H9 (cell line): ENCODE measurements at regions not wholly inside any gene's neighbourhood (a gene's known extent, or its start where the extent isn't known, plus 50 kb on each side); places are given as distances from the start of the nearest gene placed in this dataset.
"Not testable (repeated sequence)": the region's sequence is repeated elsewhere in the genome, so short reads cannot be mapped to it uniquely, and the experiment has no call there.

Experiments used
- DNase-seq: peaks from one replicate; pipeline ENCODE4 v3.0.0-alpha.2; 2017
- H2AFZ ChIP-seq: one replicate; pipeline ENCODE4 v1.6.1; 2013; ENCODE audit warnings: mild to moderate bottlenecking, low read length, control low read depth, moderate library complexity
- H2AK5ac ChIP-seq: 2 replicates; pipeline ENCODE4 v1.6.1; 2013; ENCODE audit warnings: low read length, control low read depth, mixed read lengths; ENCODE audit not compliant: insufficient read length
- H2BK120ac ChIP-seq: one replicate; pipeline ENCODE4 v1.6.1; 2013; ENCODE audit warnings: low read depth, mild to moderate bottlenecking, low read length, control low read depth, inconsistent platforms; ENCODE audit not compliant: poor library complexity, severe bottlenecking
- H2BK12ac ChIP-seq: 2 replicates; pipeline ENCODE4 v1.6.1; 2013; ENCODE audit warnings: low read length, control low read depth, mixed read lengths, low read depth; ENCODE audit not compliant: insufficient read length
- H2BK15ac ChIP-seq: 2 replicates; pipeline ENCODE4 v1.6.1; 2013; ENCODE audit warnings: low read depth, low read length, control low read depth
- H2BK20ac ChIP-seq: one replicate; pipeline ENCODE4 v1.6.1; 2013; ENCODE audit warnings: low read depth, mild to moderate bottlenecking, low read length, control low read depth, inconsistent platforms; ENCODE audit not compliant: poor library complexity, severe bottlenecking
- H2BK5ac ChIP-seq: 2 replicates; pipeline ENCODE4 v1.6.1; 2013; ENCODE audit warnings: low read length, control low read depth, mixed read lengths; ENCODE audit not compliant: insufficient read length
- H3K14ac ChIP-seq: 2 replicates; pipeline ENCODE4 v1.6.1; 2013; ENCODE audit warnings: low read length, control low read depth; ENCODE audit not compliant: insufficient read depth
- H3K18ac ChIP-seq: 2 replicates; pipeline ENCODE4 v1.6.1; 2013; ENCODE audit warnings: low read depth, mild to moderate bottlenecking, mixed read lengths, low read length, control low read depth; ENCODE audit not compliant: insufficient read length
- H3K23ac ChIP-seq: 2 replicates; pipeline ENCODE4 v1.6.1; 2013; ENCODE audit warnings: low read length, control low read depth, mixed read lengths, low read depth; ENCODE audit not compliant: insufficient read length
- H3K23me2 ChIP-seq: 2 replicates; pipeline ENCODE4 v1.6.1; 2013; ENCODE audit warnings: low read depth, mild to moderate bottlenecking, mixed read lengths, low read length, control low read depth; ENCODE audit not compliant: insufficient read length, poor library complexity, severe bottlenecking
- H3K27ac ChIP-seq: 2 replicates; pipeline ENCODE4 v1.5.1; 2013; ENCODE audit warnings: low read length, control low read depth, mixed read lengths, low read depth; ENCODE audit not compliant: insufficient read length
- H3K27me3 ChIP-seq: 2 replicates; pipeline ENCODE4 v1.6.1; 2013; ENCODE audit warnings: low read length, control low read depth, inconsistent platforms; ENCODE audit not compliant: insufficient read depth
- H3K4ac ChIP-seq: 2 replicates; pipeline ENCODE4 v1.6.1; 2013; ENCODE audit warnings: low read depth, mild to moderate bottlenecking, control low read depth, inconsistent platforms, low read length, moderate library complexity
- H3K4me1 ChIP-seq: 2 replicates; pipeline ENCODE4 v1.6.1; 2013; ENCODE audit warnings: low read length, control low read depth, inconsistent platforms; ENCODE audit not compliant: insufficient read depth
- H3K4me2 ChIP-seq: 2 replicates; pipeline ENCODE4 v1.6.1; 2013; ENCODE audit warnings: low read length, control low read depth, mixed read lengths; ENCODE audit not compliant: insufficient read length, insufficient read depth
- H3K56ac ChIP-seq: 2 replicates; pipeline ENCODE4 v1.6.1; 2013; ENCODE audit warnings: low read depth, mild to moderate bottlenecking, mixed read lengths, low read length, control low read depth; ENCODE audit not compliant: insufficient read length
- H3K79me1 ChIP-seq: 2 replicates; pipeline ENCODE4 v1.6.1; 2013; ENCODE audit warnings: low read depth, mild to moderate bottlenecking, moderate library complexity, low read length, control low read depth, inconsistent platforms; ENCODE audit not compliant: insufficient read depth, poor library complexity, severe bottlenecking
- H3K79me2 ChIP-seq: 2 replicates; pipeline ENCODE4 v1.6.1; 2013; ENCODE audit warnings: low read length, control low read depth, inconsistent platforms; ENCODE audit not compliant: insufficient read depth
- H3K9ac ChIP-seq: 2 replicates; pipeline ENCODE4 v1.6.1; 2013; ENCODE audit warnings: low read length, control low read depth, mixed read lengths; ENCODE audit not compliant: insufficient read length; ENCODE audit errors: extremely low read depth
- H3K9me3 ChIP-seq: one replicate; pipeline ENCODE4 v1.6.1; 2013; ENCODE audit warnings: low read depth, low read length, inconsistent platforms; ENCODE audit not compliant: control insufficient read depth
- H3T11ph ChIP-seq: one replicate; pipeline ENCODE4 v1.6.1; 2013; ENCODE audit warnings: mild to moderate bottlenecking, low read length, control low read depth, inconsistent platforms
- H4K20me1 ChIP-seq: one replicate; pipeline ENCODE4 v1.6.1; 2013; ENCODE audit not compliant: control insufficient read depth, insufficient read length, insufficient read depth
- H4K5ac ChIP-seq: 2 replicates; pipeline ENCODE4 v1.6.1; 2013; ENCODE audit warnings: low read depth, mild to moderate bottlenecking, mixed read lengths, low read length, control low read depth; ENCODE audit not compliant: insufficient read length
- H4K8ac ChIP-seq: replicated peaks from 2 replicates; pipeline ENCODE4 v1.6.1; 2013; ENCODE audit warnings: low read length, control low read depth, mixed read lengths, low read depth; ENCODE audit not compliant: insufficient read length
- H4K91ac ChIP-seq: 2 replicates; pipeline ENCODE4 v1.6.1; 2013; ENCODE audit warnings: low read depth, mild to moderate bottlenecking, moderate library complexity, mixed read lengths, low read length, control low read depth; ENCODE audit not compliant: insufficient read length
- H3K27ac Mint-ChIP-seq, 3 experiments: 2 replicates in 2 of 3; 3 replicates in 1 of 3; pipeline ENCODE4 v1.8.0; 2020 to 2021; ENCODE audit warnings: mixed read lengths in 3 of 3, mild to moderate bottlenecking in 1 of 3, moderate library complexity in 1 of 3
- H3K27me3 Mint-ChIP-seq: 2 replicates; pipeline ENCODE4 v1.8.0; 2021; ENCODE audit warnings: low read depth, mild to moderate bottlenecking, moderate library complexity, mixed read lengths
- H3K36me3 Mint-ChIP-seq, 3 experiments: 2 replicates in 2 of 3; 3 replicates in 1 of 3; pipeline ENCODE4 v1.8.0; 2020 to 2021; ENCODE audit warnings: low read depth in 3 of 3, mixed read lengths in 3 of 3; ENCODE audit not compliant: insufficient read depth in 1 of 3
- H3K4me1 Mint-ChIP-seq, 2 experiments: 2 replicates each; pipeline ENCODE4 v1.8.0; 2020; ENCODE audit warnings: mixed read lengths in 2 of 2
- H3K4me3 Mint-ChIP-seq, 2 experiments: 2 replicates in 1 of 2; 3 replicates in 1 of 2; pipeline ENCODE4 v1.8.0; 2020 to 2021; ENCODE audit warnings: mild to moderate bottlenecking in 2 of 2, mixed read lengths in 2 of 2, moderate library complexity in 1 of 2
- H3K9me3 Mint-ChIP-seq, 2 experiments: 2 replicates in 1 of 2; 3 replicates in 1 of 2; pipeline ENCODE4 v1.8.0; 2020; ENCODE audit warnings: mild to moderate bottlenecking in 2 of 2, mixed read lengths in 2 of 2, moderate library complexity in 1 of 2
- WGBS: extraction: QIAGEN DNeasy Blood & Tissue Kit; methylation state at CpG from one replicate; pipeline ENCODE4 v1.1.7; 2013; ENCODE audit warnings: missing lambda C conversion rate, low lambda C conversion rate, mixed read lengths; ENCODE audit not compliant: insufficient read length; ENCODE audit errors: extremely low coverage; 5-methylcytosine and 5-hydroxymethylcytosine counted together
- TF ChIP-seq, protein P1 (sequence below): fragments of 200-600 bp; sonication (generic); conservative IDR thresholded peaks from 3 replicates; pipeline ENCODE4 v1.8.0; 2021; ENCODE audit warnings: antibody characterized with exemption, mild to moderate bottlenecking

GRCh38 chr20:23293689-23294088, 56.9 kb upstream of the NXT1 start:
- Histone ChIP-seq H3K4ac (no peak overlapping the region), H2BK5ac (no peak overlapping the region), H3K4me2 (no peak overlapping the region), H3K27ac (no peak overlapping the region), H2AFZ (no peak overlapping the region), H3K23ac (no peak overlapping the region), H4K91ac (no peak overlapping the region), H3K79me1 (no peaks in the 10 kb centered on the region), H2BK120ac (no peak overlapping the region), H3K23me2 (no peaks in the 10 kb centered on the region), H2BK12ac (no peak overlapping the region), H3K79me2 (no peaks in the 10 kb centered on the region), H2BK15ac (no peak overlapping the region), H2AK5ac (no peak overlapping the region), H4K8ac (no peak overlapping the region), H3K9ac (no peak overlapping the region), H3K4me1 (no peaks in the 10 kb centered on the region), H4K5ac (no peak overlapping the region), H3K56ac (no peak overlapping the region), H4K20me1 (no peaks in the 10 kb centered on the region), H3K18ac (no peak overlapping the region), H3K27me3 (no peaks in the 10 kb centered on the region), H3T11ph (no peak overlapping the region), H3K14ac (no peak overlapping the region), H2BK20ac (no peak overlapping the region), H3K9me3 (no peaks in the 10 kb centered on the region)
- Mint-ChIP-seq H3K27ac (no peak overlapping the region), H3K4me1 (peaks cover 11 to 17% of the 10 kb centered on the region in 2 experiments), H3K4me3 (no peak overlapping the region), H3K27me3 (no peaks in the 10 kb centered on the region; the same call in 1 of the 2 replicates), H3K36me3 (peaks cover 0 to under 1% (median 0%) of the 10 kb centered on the region in 3 experiments; a peak in 1 of 7 replicates), H3K9me3 (no peaks in the 10 kb centered on the region)
- WGBS = no CpG with 5 or more reads among the region's 6 CpGs
- TF ChIP-seq, protein P1, sequence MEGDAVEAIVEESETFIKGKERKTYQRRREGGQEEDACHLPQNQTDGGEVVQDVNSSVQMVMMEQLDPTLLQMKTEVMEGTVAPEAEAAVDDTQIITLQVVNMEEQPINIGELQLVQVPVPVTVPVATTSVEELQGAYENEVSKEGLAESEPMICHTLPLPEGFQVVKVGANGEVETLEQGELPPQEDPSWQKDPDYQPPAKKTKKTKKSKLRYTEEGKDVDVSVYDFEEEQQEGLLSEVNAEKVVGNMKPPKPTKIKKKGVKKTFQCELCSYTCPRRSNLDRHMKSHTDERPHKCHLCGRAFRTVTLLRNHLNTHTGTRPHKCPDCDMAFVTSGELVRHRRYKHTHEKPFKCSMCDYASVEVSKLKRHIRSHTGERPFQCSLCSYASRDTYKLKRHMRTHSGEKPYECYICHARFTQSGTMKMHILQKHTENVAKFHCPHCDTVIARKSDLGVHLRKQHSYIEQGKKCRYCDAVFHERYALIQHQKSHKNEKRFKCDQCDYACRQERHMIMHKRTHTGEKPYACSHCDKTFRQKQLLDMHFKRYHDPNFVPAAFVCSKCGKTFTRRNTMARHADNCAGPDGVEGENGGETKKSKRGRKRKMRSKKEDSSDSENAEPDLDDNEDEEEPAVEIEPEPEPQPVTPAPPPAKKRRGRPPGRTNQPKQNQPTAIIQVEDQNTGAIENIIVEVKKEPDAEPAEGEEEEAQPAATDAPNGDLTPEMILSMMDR = no peak
- no peak for DNase-seq

GRCh38 chr20:23292311-23292710, 58.3 kb upstream of the NXT1 start:
- not testable (repeated sequence) for H3K27me3 ChIP-seq, H4K5ac ChIP-seq, H3K36me3 Mint-ChIP-seq, H3T11ph ChIP-seq, H3K4ac ChIP-seq, H3K27ac Mint-ChIP-seq, H3K18ac ChIP-seq, H2BK15ac ChIP-seq, H3K4me1 Mint-ChIP-seq, H3K4me3 Mint-ChIP-seq, H2AFZ ChIP-seq, H3K56ac ChIP-seq, H2AK5ac ChIP-seq, H3K9me3 ChIP-seq, H3K4me2 ChIP-seq, H3K14ac ChIP-seq, H3K27ac ChIP-seq, H3K4me1 ChIP-seq, H2BK12ac ChIP-seq, DNase-seq, H4K20me1 ChIP-seq, H3K27me3 Mint-ChIP-seq, H3K9ac ChIP-seq, H4K8ac ChIP-seq, H2BK20ac ChIP-seq, H2BK120ac ChIP-seq, H3K79me1 ChIP-seq, H3K23me2 ChIP-seq, H2BK5ac ChIP-seq, H3K9me3 Mint-ChIP-seq, H3K79me2 ChIP-seq, H3K23ac ChIP-seq, H4K91ac ChIP-seq
- WGBS = no CpG with 5 or more reads among the region's 5 CpGs
